ENCODE measurements at regions not wholly inside any gene's neighbourhood (a gene's known extent, or its start where the extent isn't known, plus 50 kb on each side); places are given as distances from the start of the nearest gene placed in this dataset.

- Histone ChIP-seq H4K8ac (ENCODE audit: extremely low read depth, insufficient read depth, low read length) (no peak overlapping the region), H3K9ac (replicated peaks in 1 of 4; ENCODE audit: extremely low read depth in 1 of 4, low read depth in 3 of 4, low read length in 3 of 4) (no peak overlapping the region), H3K79me1 (ENCODE audit: low read depth, low read length) (no peaks in the 10 kb centered on the region), H3K9me3 (ENCODE audit: insufficient read depth in 2 of 2, low read depth in 1 of 2, low read length in 1 of 2) (no peaks in the 10 kb centered on the region), H3K18ac (ENCODE audit: extremely low read depth, low read length) (no peak overlapping the region), H3K27me3 (replicated peaks in 1 of 4; ENCODE audit: control insufficient read depth in 3 of 4, extremely low read depth in 1 of 4, insufficient read depth in 3 of 4, low read length in 3 of 4) (no peaks in the 10 kb centered on the region), H2AFZ (ENCODE audit: low read length) (no peak overlapping the region), H3K79me2 (ENCODE audit: control insufficient read depth in 1 of 2, insufficient read depth in 2 of 2, low read length in 2 of 2) (no peaks in the 10 kb centered on the region), H2BK15ac (ENCODE audit: low read length) (no peak overlapping the region), H3K4me1 (replicated peaks in 1 of 4; ENCODE audit: control insufficient read depth in 3 of 4, insufficient read depth in 4 of 4, low read length in 3 of 4) (peaks cover 0 to 9% (median 2%) of the 10 kb centered on the region in 4 experiments; a peak in 4 of 7 replicates), H3K23me2 (ENCODE audit: low read depth, low read length) (no peaks in the 10 kb centered on the region), H3K36me3 (ENCODE audit: control insufficient read depth in 2 of 4, insufficient read depth in 4 of 4, low read length in 3 of 4) (no peaks in the 10 kb centered on the region), H4K20me1 (replicated peaks in 1 of 2; ENCODE audit: control insufficient read depth in 1 of 2, insufficient read depth in 2 of 2, low read length in 2 of 2) (no peaks in the 10 kb centered on the region), H3K4me3 (ENCODE audit: extremely low read depth in 1 of 4, insufficient read depth in 2 of 4, low read depth in 3 of 4, low read length in 4 of 4) (no peak overlapping the region), H2BK120ac (replicated peaks; ENCODE audit: low read depth, low read length) (no peak overlapping the region), H3K23ac (ENCODE audit: insufficient read length) (no peak overlapping the region), H3K27ac (ENCODE audit: low read depth, low read length) (no peak overlapping the region), H3K4me2 (ENCODE audit: insufficient read depth in 1 of 2, low read depth in 2 of 2, low read length in 2 of 2) (no peak overlapping the region), H2BK12ac (ENCODE audit: low read depth, low read length) (no peak overlapping the region), H2BK5ac (ENCODE audit: low read depth, low read length) (no peak overlapping the region), H3K4ac (replicated peaks; ENCODE audit: insufficient read length, low read depth, low read length) (no peak overlapping the region), H4K91ac (replicated peaks; ENCODE audit: insufficient read length, low read length) (no peak overlapping the region), H2BK20ac (ENCODE audit: low read length) (no peak overlapping the region), H4K5ac (ENCODE audit: insufficient read length, low read depth, low read length) (no peak overlapping the region), H3K56ac (replicated peaks; ENCODE audit: insufficient read length, low read depth, low read length) (no peak overlapping the region), H2AK5ac (ENCODE audit: low read depth, low read length) (no peak overlapping the region), H3K14ac (ENCODE audit: insufficient read length) (no peak overlapping the region)
- POLR2A ChIA-PET (ENCODE audit: partially characterized antibody) = interaction anchor here (0.5 kb wide), 1 partner anchor 226 kb away, joined by 4 read pairs; no protein-coding TSS in a partner anchor
- FAIRE-seq (no peak), DNase-seq (ENCODE audit: low read depth in 1 of 2, low spot score in 2 of 2) (no peak)
- WGBS, 2 experiments (ENCODE audit: extremely low coverage in 1 of 2, insufficient coverage in 1 of 2, insufficient read length in 1 of 2, insufficient replicate concordance in 2 of 2, low coverage in 1 of 2, low lambda C conversion rate in 2 of 2, missing lambda C conversion rate in 1 of 2) = 92% methylated on average over 5 of the region's 6 CpGs; no CpG with 5 or more reads in 1 of the 2 experiments
- CTCF ChIA-PET (ENCODE audit: partially characterized antibody) = interaction anchor here (1.0 to 1.4 kb wide), 4 partner anchors 12 to 216 kb away, joined by 3 to 4 read pairs (median 4); no protein-coding TSS in a partner anchor
- TF ChIP-seq CREB1 (IDR thresholded peaks at IDR 0.05) = no peak
- TF ChIP-seq SUZ12 (IDR thresholded peaks at IDR 0.05; ENCODE audit: low read length) = no peak
- no peak for TF ChIP-seq JUND (IDR thresholded peaks at IDR 0.05; ENCODE audit: low read length)
- TF ChIP-seq RFX5 (IDR thresholded peaks at IDR 0.05; ENCODE audit: borderline replicate concordance, low read depth, low read length) = no peak
- TF ChIP-seq USF2 (IDR thresholded peaks at IDR 0.05; ENCODE audit: low read length) = no peak
- no peak for TF ChIP-seq TBP (IDR thresholded peaks at IDR 0.05; ENCODE audit: low read depth, low read length)
- no peak for TF ChIP-seq RNF2 (IDR thresholded peaks at IDR 0.05; ENCODE audit: borderline replicate concordance, low read depth, low read length, missing control alignments, poor library complexity, severe bottlenecking)
- TF ChIP-seq GTF2F1 (IDR thresholded peaks at IDR 0.05; ENCODE audit: borderline replicate concordance, low read depth, low read length) = no peak
- TF ChIP-seq POLR2A (IDR thresholded peaks at IDR 0.05; ENCODE audit: control extremely low read depth in 1 of 2, low read depth in 2 of 2, low read length in 2 of 2) = no peak
- TF ChIP-seq SAP30 (IDR thresholded peaks at IDR 0.05; ENCODE audit: insufficient read depth, insufficient replicate concordance, low read length) = no peak
- TF ChIP-seq NANOG (IDR thresholded peaks at IDR 0.05; ENCODE audit: insufficient read depth, low read depth, low read length, poor library complexity, severe bottlenecking) = no peak
- no peak for TF ChIP-seq TCF12 (IDR thresholded peaks at IDR 0.05; ENCODE audit: low read depth, low read length)
- no peak for TF ChIP-seq CTBP2 (IDR thresholded peaks at IDR 0.05; ENCODE audit: borderline replicate concordance, insufficient read depth, insufficient read length, low read length)
Observed at GRCh38 chrX:134737061-134737460, 59.9 kb downstream of the PABIR2 start.

Data from H1 (cell line).